ENCODE measurements at regions not wholly inside any gene's neighbourhood (a gene's known extent, or its start where the extent isn't known, plus 50 kb on each side); places are given as distances from the start of the nearest gene placed in this dataset.

- no peak for DNase-seq
Measured at GRCh38 chr18:7288544-7288943, 57.7 kb downstream of the LRRC30 start.

GRCh38 chr18:7290077-7290476, 59.2 kb downstream of the LRRC30 start:
- DNase-seq = no peak

DNA sequence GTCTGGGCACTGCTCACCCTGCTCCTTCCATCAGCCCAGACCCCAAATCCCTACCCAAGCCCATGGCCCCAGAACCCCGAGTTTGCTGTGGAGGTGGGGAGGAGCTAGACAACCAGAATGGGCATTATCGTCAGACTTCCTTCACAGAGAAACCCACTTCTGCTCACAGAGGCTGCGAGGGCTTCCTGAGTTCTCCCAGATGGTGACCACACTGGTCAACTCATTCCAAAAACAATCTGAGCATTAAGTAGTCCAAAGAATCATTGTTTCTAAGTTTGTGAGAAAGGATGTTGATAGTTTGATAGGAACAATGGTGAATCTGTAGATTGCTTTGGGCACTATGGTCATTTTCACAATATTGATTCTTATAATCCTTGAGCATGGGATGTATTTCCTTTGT, 60.2 kb downstream of the LRRC30 start:
- no peak for DNase-seq

DNA sequence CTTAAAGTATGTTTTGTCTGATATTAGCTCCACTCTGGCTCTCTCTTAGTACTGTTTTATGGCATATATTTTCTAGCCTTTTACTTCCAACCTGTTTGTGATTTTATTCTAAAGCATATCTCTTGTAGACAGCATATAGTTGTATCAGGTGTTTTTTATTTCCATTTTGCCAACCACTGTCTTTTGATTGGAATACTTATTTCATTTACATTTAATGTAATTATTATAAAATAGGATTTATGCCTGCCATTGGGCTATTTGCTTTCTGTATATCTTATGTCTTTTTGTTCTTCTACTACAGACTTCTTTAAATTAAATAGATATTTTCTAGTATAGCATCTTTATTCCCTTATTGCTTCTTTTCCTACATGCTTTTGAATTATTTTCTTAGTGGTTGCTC, 67.3 kb downstream of the LRRC30 start:
- DNase-seq = no peak

DNA sequence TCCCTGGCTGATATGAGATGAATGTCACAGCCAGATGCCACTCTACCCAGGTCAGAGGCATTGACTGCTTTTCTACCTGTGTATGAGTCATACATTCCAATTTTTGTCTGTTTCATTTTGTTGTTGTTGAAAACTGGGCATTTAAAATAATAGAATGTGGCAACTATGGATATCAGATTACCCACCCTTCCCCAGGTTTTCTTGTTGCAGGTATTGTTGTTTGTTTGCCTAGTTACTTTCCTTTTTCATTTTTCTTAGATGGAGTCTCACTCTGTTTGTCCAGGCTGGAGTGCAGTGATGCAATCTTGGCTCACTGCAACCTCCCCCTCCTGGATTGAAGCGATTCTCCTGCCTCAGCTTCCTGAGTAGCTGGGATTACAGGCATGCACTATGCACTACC, 70.2 kb downstream of the LRRC30 start:
- DNase-seq = no peak

GRCh38 chr18:7303316-7304060, 72.6 kb downstream of the LRRC30 start:
- DNase-seq = no peak

DNA sequence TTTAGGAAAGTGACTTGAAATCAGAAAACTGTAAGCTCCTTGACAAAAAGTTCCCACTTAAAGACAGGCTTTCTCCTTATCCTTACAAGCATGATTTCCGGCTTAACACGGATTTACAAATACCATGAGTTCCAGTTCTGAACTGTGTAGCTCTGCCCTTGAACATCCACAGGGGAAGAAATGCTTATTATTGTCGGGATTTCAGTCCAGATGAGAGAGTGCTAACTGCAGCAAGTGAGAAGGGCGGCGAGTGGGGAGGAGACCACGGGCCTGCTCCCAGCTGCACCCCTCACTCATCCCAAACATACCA, 73.1 kb downstream of the LRRC30 start:
- DNase-seq = no peak

DNA sequence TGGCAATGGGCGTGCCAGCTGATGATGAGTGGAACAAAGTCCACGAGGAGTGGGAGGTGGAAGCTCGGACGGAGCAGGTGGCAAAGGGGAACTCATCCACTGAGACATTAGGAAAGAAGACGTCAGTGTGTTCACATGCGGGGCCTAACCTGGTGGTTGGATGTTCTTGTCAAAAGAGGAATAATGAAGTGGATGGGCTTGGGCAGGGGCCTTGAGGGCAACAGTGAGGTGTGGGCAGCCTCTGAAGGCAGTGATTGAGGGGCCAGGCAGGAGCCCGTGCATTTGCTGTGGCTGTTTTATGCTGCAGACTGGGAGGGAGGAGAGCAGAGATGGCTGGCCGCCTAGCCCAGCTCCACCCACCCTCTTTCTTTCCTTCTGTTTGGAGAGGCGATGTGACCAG, 74.5 kb downstream of the LRRC30 start:
- DNase-seq = no peak

- no peak for DNase-seq
Measured at GRCh38 chr18:7307030-7307429, 76.1 kb downstream of the LRRC30 start.

DNA sequence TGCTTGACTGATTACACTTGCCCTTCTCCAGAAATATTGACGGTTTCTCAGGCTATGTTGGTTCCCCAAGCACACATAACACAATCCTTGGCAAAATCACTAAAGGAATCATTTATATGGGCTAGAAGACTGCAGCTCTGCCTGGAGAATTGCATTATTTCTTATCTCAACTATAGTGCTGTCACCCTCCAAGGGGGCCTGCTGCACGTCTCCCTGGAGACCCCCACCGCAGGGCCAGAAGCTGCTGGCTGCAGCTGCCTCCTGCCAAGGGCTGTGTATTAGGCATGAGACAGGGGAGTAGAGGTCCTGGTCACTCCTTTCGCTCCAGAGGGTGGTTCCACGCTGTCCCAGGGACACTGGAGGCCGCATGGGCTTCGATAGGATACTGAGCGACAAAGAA, 76.6 kb downstream of the LRRC30 start:
- no peak for DNase-seq

GRCh38 chr18:7317804-7318231, 86.9 kb downstream of the LRRC30 start:
- no peak for DNase-seq

DNA sequence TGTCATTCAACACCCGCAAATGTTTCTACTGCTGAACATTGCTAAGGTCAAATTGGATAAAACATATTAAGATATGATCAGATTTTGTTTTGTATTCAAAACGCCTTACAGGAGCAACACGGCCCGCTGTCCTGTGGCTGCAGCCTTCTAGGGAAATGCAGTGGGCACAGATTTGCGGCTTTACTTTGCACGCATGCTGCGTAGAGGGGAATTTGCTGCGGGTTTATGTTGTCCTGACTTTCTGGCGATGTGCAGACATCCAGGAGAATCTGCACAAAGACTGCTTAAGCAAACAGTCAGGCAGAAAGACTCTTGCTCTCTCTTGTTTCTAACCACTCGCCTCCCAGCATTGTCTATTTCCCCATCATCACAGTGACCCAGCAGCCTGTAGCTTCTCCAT, 88.3 kb downstream of the LRRC30 start:
- DNase-seq = no peak

- no peak for DNase-seq
Measured at GRCh38 chr18:7321831-7322230, 90.9 kb downstream of the LRRC30 start.

GRCh38 chr18:7322817-7323485, 92.1 kb downstream of the LRRC30 start:
- DNase-seq = peak; percentile 45

- no peak for DNase-seq
Measured at GRCh38 chr18:7325126-7325430, 94.2 kb downstream of the LRRC30 start.

DNA sequence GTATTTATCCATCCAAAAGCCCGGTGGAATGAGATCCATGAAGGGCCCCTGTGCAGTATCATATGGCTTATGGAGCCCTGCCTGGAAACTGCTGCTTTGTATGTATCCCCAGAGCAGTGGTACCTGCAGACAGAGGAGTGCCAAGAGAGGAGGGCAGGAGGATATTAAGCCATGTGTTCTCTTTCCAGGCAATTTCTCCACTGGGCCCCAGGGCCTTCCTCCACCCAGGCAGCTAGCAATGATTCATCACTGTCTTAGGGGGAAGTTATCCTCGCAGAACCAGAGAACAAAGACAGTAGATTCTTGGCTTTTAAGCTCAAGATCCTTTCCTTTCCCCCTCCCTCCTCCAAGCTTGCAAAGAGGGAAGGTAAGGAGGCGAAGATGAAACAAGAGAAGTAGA, 98.1 kb downstream of the LRRC30 start:
- no peak for DNase-seq

- DNase-seq = no peak
Measured at GRCh38 chr18:7332452-7332851, 101.6 kb downstream of the LRRC30 start.

GRCh38 chr18:7333025-7333562, 102.2 kb downstream of the LRRC30 start:
- no peak for DNase-seq

DNA sequence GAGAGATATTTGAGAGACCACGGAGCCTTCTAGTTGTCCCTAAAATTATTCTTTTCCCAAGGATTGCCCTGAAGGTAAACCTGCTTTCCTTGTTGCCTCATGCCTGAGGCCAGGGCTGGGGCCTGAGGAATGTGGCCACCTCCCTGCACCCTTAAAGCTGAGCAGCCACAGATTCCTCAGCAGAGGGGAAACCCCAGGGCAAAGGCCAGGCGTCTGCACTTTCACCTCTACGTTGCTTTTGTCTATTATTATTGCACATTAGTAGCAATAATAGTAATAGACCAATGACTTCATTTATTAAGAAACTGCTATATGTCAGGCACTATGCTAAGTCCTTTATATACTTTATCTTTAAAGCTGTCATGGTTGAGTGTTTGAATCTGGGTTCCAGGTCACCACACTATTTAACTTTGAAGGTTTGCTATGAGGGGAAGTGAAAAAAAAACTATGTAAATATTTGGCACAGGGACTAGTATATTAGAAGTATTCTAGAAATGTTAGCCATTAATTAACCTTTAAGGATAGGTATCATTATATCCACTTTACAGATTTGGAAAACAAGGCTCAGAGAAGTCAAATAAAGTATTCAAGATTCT, 104.2 kb downstream of the LRRC30 start:
- no peak for DNase-seq

DNA sequence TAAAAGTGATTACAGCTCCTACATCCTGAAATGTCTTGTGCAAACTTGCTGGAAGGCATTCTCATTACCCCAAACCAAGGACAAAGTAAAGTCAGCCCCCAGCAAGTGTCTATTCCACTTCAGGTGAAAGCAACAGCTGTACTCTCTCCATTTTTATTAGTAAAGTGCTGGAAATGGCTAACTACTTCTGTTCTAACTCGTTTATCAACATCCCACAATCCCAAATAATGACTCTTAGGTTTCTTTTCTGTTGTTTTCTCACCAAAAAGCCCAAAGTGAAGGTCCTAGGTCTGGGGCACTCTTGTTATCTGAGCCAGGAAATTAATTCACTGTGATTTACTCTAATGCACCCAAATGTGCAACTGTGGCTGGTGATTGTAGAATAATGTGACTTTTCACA, 105.7 kb downstream of the LRRC30 start:
- no peak for DNase-seq

DNA sequence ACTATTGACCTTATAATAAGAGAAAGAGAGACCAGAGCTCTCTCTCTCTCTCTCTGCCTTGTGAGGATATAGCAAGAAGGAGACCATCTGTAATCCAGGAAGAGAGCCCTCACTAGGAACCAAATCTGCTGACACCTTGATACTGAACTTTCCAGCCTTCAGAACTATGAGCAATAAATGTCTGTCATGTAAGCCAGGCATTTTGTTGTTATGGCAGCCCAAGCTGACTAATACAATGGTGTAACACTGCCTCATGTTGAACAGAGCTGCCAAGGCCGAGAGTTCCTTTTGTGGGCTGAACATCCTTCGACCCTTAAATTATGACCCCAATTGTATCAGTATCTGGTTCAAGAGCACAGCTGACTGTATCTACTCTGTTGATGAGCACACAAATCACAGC, 108.0 kb downstream of the LRRC30 start:
- no peak for DNase-seq

DNA sequence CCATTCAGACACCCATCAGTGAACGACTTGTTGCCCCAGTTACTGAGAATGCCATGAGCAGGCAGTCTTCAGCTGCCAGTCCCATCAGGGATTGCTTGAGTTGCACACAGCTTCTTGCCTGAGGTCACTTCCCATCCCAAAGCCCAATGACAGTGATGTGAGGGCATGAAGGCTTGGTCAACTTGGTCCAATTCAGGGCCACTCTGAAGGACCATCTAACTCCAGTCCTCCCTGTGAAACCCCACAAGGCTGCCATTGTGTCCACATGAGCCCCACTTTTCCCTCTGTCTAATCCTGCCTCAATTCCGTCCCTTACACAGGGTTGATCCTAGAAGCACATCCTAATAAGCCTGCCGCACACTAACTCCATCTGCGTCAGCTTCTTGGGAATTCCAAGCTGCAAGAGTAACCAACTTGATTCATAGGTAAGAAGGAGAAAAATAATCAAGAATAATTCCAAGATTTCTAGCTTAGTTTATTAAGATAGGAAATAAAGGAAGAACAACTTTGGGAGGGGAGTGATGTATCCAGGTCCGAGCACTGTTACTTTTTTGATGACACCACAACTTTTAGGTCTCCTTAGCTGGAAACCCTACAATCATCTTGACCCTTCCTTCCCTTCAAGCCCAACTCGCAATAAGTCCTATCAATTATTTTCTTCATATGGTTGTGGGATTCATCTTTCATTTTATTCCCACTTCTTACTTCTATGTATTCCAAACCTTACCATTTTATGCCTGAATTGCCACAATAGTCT, 110.9 kb downstream of the LRRC30 start:
- no peak for DNase-seq

- no peak for DNase-seq
Measured at GRCh38 chr18:7349181-7349837, 118.4 kb downstream of the LRRC30 start.
